WTC11 (cell line): ENCODE measurements at regions not wholly inside any gene's neighbourhood (a gene's known extent, or its start where the extent isn't known, plus 50 kb on each side); places are given as distances from the start of the nearest gene placed in this dataset.

Experiments used
- ATAC-seq: fragments of 200-7000 bp; cut with Tn5 transposase; 2 replicates; pipeline ENCODE4 v1.10.0; 2021; ENCODE audit warnings: mild to moderate bottlenecking, moderate library complexity
- CTCF ChIA-PET: fragments of 300-600 bp; sonication (Branson Sonifier 250); formaldehyde crosslinking; loops from one replicate; lab custom pipeline; 2021; ENCODE audit warnings: antibody characterized with exemption; lab: Charles Lee
- POLR2A ChIA-PET: fragments of 350-600 bp; sonication (Branson Sonifier 250); formaldehyde crosslinking; loops from one replicate; lab custom pipeline; 2021; ENCODE audit warnings: antibody characterized with exemption; lab: Charles Lee
- DNase-seq: peaks from one replicate; pipeline ENCODE4 v3.0.0; 2021; ENCODE audit warnings: low spot score
- H3K27ac Mint-ChIP-seq: 2 replicates; pipeline ENCODE4 v1.8.0; 2021; ENCODE audit warnings: mixed read lengths
- H3K27me3 Mint-ChIP-seq: 2 replicates; pipeline ENCODE4 v1.8.0; 2021; ENCODE audit warnings: low read depth, mild to moderate bottlenecking, moderate library complexity, mixed read lengths
- H3K36me3 Mint-ChIP-seq: 2 replicates; pipeline ENCODE4 v1.8.0; 2021; ENCODE audit warnings: mixed read lengths
- H3K4me1 Mint-ChIP-seq: 2 replicates; pipeline ENCODE4 v1.8.0; 2022; ENCODE audit warnings: mixed read lengths
- H3K4me3 Mint-ChIP-seq: 2 replicates; pipeline ENCODE4 v1.8.0; 2021; ENCODE audit warnings: mild to moderate bottlenecking, moderate library complexity, mixed read lengths
- H3K9me3 Mint-ChIP-seq: 2 replicates; pipeline ENCODE4 v1.8.0; 2021; ENCODE audit warnings: mixed read lengths
- ATF3 ChIP-seq: sonication (generic); formaldehyde crosslinking; conservative IDR thresholded peaks from 2 replicates; pipeline ENCODE4 v1.8.1; 2022; ENCODE audit warnings: mild to moderate bottlenecking, missing genetic modification reagents
- FOXP1 ChIP-seq: sonication (generic); formaldehyde crosslinking; IDR thresholded peaks from 2 replicates; pipeline ENCODE4 v1.8.0; 2022; ENCODE audit warnings: missing genetic modification reagents, mild to moderate bottlenecking, moderate library complexity, borderline replicate concordance
- IRF2 ChIP-seq: sonication (generic); formaldehyde crosslinking; IDR thresholded peaks from 2 replicates; pipeline ENCODE4 v1.8.0; 2022; ENCODE audit warnings: low read depth, missing genetic modification reagents, borderline replicate concordance
- JAZF1 ChIP-seq: fragments of 250-450 bp; sonication (Bioruptor Pico); IDR thresholded peaks from 2 replicates; pipeline ENCODE4 v1.9.0; 2021; ENCODE audit warnings: moderate library complexity, mild to moderate bottlenecking, inconsistent platforms
- JUN ChIP-seq: sonication (generic); formaldehyde crosslinking; IDR thresholded peaks from 2 replicates; pipeline ENCODE4 v1.8.0; 2023; ENCODE audit warnings: mild to moderate bottlenecking, missing genetic modification reagents
- MLX ChIP-seq: sonication (generic); formaldehyde crosslinking; IDR thresholded peaks from 2 replicates; pipeline ENCODE4 v1.8.1; 2023; ENCODE audit warnings: mild to moderate bottlenecking, missing genetic modification reagents, moderate library complexity
- MXD4 ChIP-seq: fragments of 250-450 bp; sonication (Bioruptor Pico); IDR thresholded peaks from 2 replicates; pipeline ENCODE4 v1.8.0; 2021; ENCODE audit warnings: mild to moderate bottlenecking, moderate library complexity, borderline replicate concordance
- NR3C1 ChIP-seq: sonication (generic); formaldehyde crosslinking; conservative IDR thresholded peaks from 2 replicates; pipeline ENCODE4 v1.8.1; 2023; ENCODE audit warnings: low read depth, mild to moderate bottlenecking, missing genetic modification reagents
- SMAD3 ChIP-seq: sonication (generic); formaldehyde crosslinking; IDR thresholded peaks from 2 replicates; pipeline ENCODE4 v1.8.0; 2022; ENCODE audit warnings: missing genetic modification reagents, mild to moderate bottlenecking, borderline replicate concordance
- ZNF232 ChIP-seq: sonication (generic); formaldehyde crosslinking; IDR thresholded peaks from 2 replicates; pipeline ENCODE4 v1.8.0; 2022; ENCODE audit warnings: mild to moderate bottlenecking, missing genetic modification reagents
- ZNF425 ChIP-seq: fragments of 250-450 bp; sonication (Bioruptor Pico); conservative IDR thresholded peaks from 2 replicates; pipeline ENCODE4 v1.9.0; 2021; ENCODE audit warnings: mild to moderate bottlenecking
- TF ChIP-seq, protein P1 (sequence below): sonication (generic); formaldehyde crosslinking; IDR thresholded peaks from 2 replicates; pipeline ENCODE4 v1.8.0; 2022; ENCODE audit warnings: mild to moderate bottlenecking, missing genetic modification reagents
- TF ChIP-seq, protein P2 (sequence below): sonication (generic); formaldehyde crosslinking; IDR thresholded peaks from 2 replicates; pipeline ENCODE4 v1.8.0; 2023; ENCODE audit warnings: mild to moderate bottlenecking, missing genetic modification reagents
- TF ChIP-seq, protein P3 (sequence below): sonication (generic); formaldehyde crosslinking; IDR thresholded peaks from 2 replicates; pipeline ENCODE4 v1.8.1; 2023; ENCODE audit warnings: mild to moderate bottlenecking, missing genetic modification reagents, borderline replicate concordance
- TF ChIP-seq, protein P4 (sequence below): fragments of 250-450 bp; sonication (Bioruptor Pico); IDR thresholded peaks from 2 replicates; pipeline ENCODE4 v1.9.0; 2021; ENCODE audit warnings: mild to moderate bottlenecking

GRCh38 chr3:165459111-165459510 lies 262.9 kb upstream of the SLITRK3 start:
- Mint-ChIP-seq H3K36me3 (no peaks in the 10 kb centered on the region), H3K9me3 (peaks cover 5% of the 10 kb centered on the region), H3K27me3 (no peaks in the 10 kb centered on the region), H3K4me1 (no peaks in the 10 kb centered on the region), H3K4me3 (no peak overlapping the region), H3K27ac (no peak overlapping the region)
- CTCF ChIA-PET = no interaction called here
- DNase-seq (no peak), ATAC-seq (no peak)
- TF ChIP-seq JAZF1 = no peak
- no peak for TF ChIP-seq MXD4
- TF ChIP-seq, protein P1, sequence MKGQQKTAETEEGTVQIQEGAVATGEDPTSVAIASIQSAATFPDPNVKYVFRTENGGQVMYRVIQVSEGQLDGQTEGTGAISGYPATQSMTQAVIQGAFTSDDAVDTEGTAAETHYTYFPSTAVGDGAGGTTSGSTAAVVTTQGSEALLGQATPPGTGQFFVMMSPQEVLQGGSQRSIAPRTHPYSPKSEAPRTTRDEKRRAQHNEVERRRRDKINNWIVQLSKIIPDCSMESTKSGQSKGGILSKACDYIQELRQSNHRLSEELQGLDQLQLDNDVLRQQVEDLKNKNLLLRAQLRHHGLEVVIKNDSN (CRISPR knock-in tag) = no peak
- POLR2A ChIA-PET = no interaction called here

DNA sequence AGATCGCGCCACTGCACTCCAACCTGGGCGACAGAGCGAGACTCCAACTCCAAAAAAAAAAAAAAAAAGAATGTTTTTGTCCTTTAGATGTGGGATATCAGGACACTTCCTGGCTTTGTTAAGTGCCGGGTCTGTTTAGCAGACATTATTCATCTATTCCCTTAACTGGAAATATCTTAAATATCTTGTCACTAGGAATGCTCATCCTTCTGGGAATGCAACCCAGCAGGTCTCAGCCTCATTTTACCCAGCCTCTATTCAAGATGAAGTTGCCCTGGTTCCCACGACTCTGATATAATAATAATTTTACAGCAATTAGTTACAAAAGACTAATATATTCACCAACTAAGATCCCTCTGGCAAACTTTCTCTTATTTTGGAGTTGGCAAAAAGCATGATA lies 260.9 kb upstream of the SLITRK3 start:
- ChIA-PET CTCF (no interaction called here), POLR2A (no interaction called here)
- Mint-ChIP-seq H3K36me3 (peaks cover 6% of the 10 kb centered on the region), H3K27me3 (no peaks in the 10 kb centered on the region), H3K4me1 (no peaks in the 10 kb centered on the region), H3K9me3 (peaks cover 25% of the 10 kb centered on the region), H3K4me3 (no peak overlapping the region), H3K27ac (no peak overlapping the region)
- no peak for DNase-seq
- ATAC-seq = no peak
- TF ChIP-seq FOXP1 (CRISPR knock-in tag) = no peak
- no peak for TF ChIP-seq SMAD3 (CRISPR knock-in tag)
- no peak for TF ChIP-seq IRF2 (CRISPR knock-in tag)
- TF ChIP-seq, all 79 proteins: peak for 0

GRCh38 chr3:165455793-165456192 lies 259.6 kb upstream of the SLITRK3 start:
- POLR2A ChIA-PET = no interaction called here
- TF ChIP-seq IRF2 (CRISPR knock-in tag) = no peak
- TF ChIP-seq, protein P2, sequence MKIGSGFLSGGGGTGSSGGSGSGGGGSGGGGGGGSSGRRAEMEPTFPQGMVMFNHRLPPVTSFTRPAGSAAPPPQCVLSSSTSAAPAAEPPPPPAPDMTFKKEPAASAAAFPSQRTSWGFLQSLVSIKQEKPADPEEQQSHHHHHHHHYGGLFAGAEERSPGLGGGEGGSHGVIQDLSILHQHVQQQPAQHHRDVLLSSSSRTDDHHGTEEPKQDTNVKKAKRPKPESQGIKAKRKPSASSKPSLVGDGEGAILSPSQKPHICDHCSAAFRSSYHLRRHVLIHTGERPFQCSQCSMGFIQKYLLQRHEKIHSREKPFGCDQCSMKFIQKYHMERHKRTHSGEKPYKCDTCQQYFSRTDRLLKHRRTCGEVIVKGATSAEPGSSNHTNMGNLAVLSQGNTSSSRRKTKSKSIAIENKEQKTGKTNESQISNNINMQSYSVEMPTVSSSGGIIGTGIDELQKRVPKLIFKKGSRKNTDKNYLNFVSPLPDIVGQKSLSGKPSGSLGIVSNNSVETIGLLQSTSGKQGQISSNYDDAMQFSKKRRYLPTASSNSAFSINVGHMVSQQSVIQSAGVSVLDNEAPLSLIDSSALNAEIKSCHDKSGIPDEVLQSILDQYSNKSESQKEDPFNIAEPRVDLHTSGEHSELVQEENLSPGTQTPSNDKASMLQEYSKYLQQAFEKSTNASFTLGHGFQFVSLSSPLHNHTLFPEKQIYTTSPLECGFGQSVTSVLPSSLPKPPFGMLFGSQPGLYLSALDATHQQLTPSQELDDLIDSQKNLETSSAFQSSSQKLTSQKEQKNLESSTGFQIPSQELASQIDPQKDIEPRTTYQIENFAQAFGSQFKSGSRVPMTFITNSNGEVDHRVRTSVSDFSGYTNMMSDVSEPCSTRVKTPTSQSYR (CRISPR knock-in tag) = no peak
- TF ChIP-seq MXD4 = no peak
- TF ChIP-seq, protein P3, sequence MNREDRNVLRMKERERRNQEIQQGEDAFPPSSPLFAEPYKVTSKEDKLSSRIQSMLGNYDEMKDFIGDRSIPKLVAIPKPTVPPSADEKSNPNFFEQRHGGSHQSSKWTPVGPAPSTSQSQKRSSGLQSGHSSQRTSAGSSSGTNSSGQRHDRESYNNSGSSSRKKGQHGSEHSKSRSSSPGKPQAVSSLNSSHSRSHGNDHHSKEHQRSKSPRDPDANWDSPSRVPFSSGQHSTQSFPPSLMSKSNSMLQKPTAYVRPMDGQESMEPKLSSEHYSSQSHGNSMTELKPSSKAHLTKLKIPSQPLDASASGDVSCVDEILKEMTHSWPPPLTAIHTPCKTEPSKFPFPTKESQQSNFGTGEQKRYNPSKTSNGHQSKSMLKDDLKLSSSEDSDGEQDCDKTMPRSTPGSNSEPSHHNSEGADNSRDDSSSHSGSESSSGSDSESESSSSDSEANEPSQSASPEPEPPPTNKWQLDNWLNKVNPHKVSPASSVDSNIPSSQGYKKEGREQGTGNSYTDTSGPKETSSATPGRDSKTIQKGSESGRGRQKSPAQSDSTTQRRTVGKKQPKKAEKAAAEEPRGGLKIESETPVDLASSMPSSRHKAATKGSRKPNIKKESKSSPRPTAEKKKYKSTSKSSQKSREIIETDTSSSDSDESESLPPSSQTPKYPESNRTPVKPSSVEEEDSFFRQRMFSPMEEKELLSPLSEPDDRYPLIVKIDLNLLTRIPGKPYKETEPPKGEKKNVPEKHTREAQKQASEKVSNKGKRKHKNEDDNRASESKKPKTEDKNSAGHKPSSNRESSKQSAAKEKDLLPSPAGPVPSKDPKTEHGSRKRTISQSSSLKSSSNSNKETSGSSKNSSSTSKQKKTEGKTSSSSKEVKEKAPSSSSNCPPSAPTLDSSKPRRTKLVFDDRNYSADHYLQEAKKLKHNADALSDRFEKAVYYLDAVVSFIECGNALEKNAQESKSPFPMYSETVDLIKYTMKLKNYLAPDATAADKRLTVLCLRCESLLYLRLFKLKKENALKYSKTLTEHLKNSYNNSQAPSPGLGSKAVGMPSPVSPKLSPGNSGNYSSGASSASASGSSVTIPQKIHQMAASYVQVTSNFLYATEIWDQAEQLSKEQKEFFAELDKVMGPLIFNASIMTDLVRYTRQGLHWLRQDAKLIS (CRISPR knock-in tag) = no peak
- TF ChIP-seq, protein P4, sequence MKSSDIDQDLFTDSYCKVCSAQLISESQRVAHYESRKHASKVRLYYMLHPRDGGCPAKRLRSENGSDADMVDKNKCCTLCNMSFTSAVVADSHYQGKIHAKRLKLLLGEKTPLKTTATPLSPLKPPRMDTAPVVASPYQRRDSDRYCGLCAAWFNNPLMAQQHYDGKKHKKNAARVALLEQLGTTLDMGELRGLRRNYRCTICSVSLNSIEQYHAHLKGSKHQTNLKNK (CRISPR knock-in tag) = no peak
- no peak for TF ChIP-seq MLX (CRISPR knock-in tag)
- Mint-ChIP-seq H3K4me1 (no peaks in the 10 kb centered on the region), H3K36me3 (peaks cover 7% of the 10 kb centered on the region), H3K27me3 (no peaks in the 10 kb centered on the region), H3K4me3 (no peak overlapping the region), H3K9me3 (peaks cover 29% of the 10 kb centered on the region), H3K27ac (no peak overlapping the region)
- no peak for DNase-seq
- CTCF ChIA-PET = no interaction called here
- no peak for ATAC-seq

DNA sequence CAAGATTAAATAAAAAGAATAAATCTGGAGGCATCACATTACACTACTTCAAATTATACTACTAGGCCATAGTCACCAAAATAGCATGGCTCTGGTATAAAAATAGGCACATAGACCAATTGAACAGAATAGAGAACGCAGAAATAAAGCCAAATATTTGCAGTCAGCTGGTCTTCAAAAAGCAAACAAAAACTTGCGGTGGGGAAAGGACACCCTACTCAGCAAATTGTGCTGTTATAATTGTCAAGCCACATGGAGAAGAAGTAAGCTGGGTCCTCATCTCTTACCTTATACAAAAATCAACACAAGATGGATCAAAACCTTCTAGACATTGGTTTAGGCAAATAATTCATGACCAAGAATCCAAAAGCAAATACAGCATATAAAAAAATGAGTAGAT lies 259.2 kb upstream of the SLITRK3 start:
- H3K27ac Mint-ChIP-seq = no peak overlapping the region
- CTCF ChIA-PET = no interaction called here
- POLR2A ChIA-PET = no interaction called here
- TF ChIP-seq, protein P1 (CRISPR knock-in tag) = no peak
- TF ChIP-seq ZNF232 (CRISPR knock-in tag) (no peak), ATF3 (CRISPR knock-in tag) (no peak), JUN (no peak), NR3C1 (CRISPR knock-in tag) (no peak), ZNF425 (CRISPR knock-in tag) (no peak), MXD4 (no peak)

More for the DNA sequence above, 259.2 kb upstream of the SLITRK3 start:
- Mint-ChIP-seq H3K27me3 (no peaks in the 10 kb centered on the region), H3K9me3 (peaks cover 29% of the 10 kb centered on the region), H3K4me3 (no peak overlapping the region), H3K4me1 (no peaks in the 10 kb centered on the region), H3K36me3 (peaks cover 7% of the 10 kb centered on the region)
- ATAC-seq = no peak
- DNase-seq = no peak
